ENCODE measurements at regions not wholly inside any gene's neighbourhood (a gene's known extent, or its start where the extent isn't known, plus 50 kb on each side); places are given as distances from the start of the nearest gene placed in this dataset.

DNA sequence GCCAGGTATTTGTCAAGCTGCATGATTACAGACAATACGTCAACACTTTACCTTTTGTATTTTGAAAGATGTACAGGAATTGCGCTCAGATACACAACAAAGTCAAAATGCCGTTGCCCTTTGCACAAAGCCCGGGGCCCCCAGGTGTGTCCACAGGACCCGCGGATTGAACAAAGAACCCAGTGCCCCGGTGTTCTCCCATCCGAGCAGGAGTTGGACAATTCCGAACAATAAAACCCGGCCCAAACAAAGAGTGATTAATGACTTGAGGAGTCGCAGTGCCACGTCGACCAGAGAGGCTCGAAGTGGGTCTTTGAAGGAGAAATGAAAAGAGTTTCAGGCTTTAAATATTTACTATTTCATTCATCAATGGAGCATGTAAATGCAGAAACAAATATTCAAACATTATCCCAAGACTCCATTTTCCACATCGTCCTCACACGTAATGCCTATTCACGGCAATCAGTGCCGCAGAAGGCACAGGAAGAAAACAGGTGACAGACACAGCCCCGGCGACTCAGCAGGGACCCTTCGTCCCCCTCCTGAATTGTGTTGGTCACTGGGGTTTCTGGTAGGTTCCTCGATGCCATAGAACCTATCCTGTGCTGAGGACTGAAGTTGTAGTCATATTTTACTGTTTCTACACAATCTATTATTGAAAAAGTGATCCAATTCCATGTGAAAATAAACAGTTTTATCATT lies 70.9 kb upstream of the MGMT start:
- DNase-seq, result no peak

DNA sequence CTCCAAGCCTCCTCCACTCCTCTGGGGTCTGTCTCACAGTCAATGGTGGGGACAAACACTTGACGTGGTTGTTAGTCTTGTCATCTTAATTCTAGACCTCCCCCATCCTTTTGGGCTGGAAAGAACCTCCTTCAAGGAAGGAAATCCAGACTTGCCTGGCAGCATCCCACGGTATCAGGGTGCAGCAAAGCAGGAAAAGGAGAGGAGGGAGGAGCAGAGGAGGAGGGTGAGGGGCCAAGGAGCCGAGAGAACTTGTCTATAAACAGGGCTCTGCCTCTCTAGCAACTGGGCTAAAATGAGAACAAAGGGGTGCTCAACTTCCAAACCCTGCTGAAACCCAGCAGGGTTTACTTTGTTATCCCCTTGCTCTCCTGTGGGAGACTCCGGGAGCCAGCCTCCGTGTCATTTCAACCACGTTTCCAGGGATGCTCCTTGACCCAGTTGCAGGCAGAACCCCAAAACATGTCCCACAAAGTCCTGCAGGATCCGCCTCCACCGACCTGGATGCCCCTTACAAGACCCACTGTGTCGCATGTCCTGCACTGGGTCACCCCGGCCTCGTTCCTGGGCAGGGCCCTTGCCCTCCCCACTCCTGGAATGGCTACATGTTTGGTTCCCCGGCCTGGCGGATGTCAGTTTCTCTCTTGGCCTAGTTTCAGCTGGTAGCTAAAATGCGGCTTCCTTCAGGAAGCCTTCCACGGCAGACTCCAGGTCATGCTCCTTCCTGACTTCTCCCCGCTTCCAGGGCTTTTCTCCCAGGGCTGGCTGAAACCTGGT lies 69.7 kb upstream of the MGMT start:
- no peak for DNase-seq

DNA sequence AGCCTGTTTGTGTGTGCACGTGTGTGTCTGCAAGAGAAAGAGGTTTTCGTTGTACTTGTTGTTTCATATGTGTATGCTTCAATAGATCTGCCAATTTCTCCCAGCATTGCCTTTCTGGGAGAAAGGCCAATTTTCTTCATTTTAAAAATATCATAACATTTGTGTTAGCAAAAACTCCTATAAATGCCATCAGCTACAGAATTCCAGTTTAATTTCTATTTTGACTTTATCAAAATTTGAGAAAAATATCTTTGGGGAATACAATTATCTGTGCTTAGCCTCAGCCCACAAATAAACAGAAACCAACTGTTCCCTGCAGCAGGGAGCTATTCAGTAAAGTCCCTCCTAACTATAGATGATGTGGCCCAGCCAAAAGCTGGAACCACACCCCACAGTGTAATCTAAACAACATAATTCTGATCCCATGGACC lies 68.3 kb upstream of the MGMT start:
- no peak for DNase-seq

DNA sequence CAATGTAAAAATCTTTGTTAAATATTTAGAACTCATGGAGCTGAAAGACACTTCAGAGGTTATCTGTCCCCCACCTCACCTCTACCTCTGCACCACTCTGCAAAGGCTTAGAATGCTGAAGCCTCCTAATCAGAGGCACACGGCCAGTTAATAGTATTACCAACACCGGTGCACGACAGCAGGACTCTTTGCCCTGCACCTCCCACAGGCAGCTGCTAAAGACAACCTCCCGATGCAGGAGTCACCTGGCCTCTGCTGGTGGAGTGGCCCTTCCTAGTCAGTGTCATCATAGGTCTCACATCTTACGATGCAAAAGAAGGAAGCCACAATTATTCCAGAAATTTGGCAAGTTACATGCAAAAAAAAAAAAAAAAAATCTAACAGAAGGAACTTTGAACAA lies 66.6 kb upstream of the MGMT start:
- no peak for DNase-seq

GRCh38 chr10:129402459-129402858 lies 64.6 kb upstream of the MGMT start:
- no peak for DNase-seq

DNA sequence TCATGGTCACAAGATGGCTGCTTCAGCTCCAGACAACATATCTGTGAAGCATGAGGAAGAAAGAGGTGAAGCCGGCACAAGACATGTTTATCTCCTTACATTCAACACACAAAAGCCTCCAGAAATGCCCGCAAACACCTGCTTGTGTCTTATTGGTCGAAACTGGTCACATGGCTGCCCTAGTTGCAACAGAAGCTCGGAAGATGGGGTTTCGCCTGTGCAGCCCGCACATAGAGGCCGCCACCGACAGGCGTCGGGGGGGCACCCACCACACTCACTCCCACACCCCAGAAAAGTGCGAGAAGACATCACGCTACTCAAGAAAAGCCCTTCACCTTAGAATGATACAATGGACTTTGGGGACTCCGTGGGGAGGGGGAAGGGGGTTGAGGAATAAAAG lies 63.0 kb upstream of the MGMT start:
- DNase-seq, result no peak

GRCh38 chr10:129405389-129405788 lies 61.7 kb upstream of the MGMT start:
- DNase-seq, result no peak

GRCh38 chr10:129410688-129411392 lies 56.2 kb upstream of the MGMT start:
- DNase-seq, result no peak

- DNase-seq, result no peak
These were observed 55.7 kb upstream of the MGMT start for GRCh38 chr10:129411393-129411705.

DNA sequence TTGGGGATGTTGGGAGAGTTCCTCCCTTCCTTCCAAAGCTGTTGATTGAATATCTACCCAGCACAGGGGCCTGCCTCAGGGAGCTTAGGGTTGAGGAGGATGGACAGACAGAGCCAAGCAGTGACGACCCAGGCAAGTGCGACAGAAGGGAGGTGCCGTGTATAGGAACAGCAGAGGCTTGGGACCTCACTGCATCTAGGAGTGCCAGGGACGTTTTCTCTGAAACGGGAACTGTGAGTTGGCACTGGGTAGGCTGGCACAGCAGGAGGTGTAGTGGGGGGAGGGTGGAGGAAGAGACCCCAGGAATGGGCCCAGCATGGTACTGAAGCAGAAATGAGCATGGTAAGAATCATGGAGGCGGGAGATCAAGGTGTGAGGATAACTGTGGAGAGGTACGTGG lies 55.3 kb upstream of the MGMT start:
- DNase-seq, result no peak

DNA sequence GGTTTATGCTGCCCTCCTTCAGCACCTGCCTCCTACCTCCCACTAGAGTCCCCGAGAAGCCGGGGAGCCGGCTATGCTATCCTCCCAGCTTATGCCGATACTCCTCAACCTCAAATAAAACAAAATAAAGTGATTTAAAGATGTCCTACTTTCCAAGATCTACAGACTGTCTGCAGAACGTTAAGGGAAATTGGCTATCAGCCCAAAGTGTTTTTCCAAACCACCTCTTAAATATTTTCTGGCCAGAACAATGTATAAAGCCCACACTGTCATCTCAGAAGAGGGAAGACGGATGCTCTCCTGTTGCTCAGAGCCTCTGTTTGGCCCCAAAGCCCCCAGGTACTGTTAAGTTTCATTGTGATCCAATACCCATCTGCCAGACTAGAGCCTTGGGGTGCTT lies 54.0 kb upstream of the MGMT start:
- DNase-seq, result no peak

- DNase-seq, result no peak
These were observed 51.6 kb upstream of the MGMT start for GRCh38 chr10:129415215-129416140.

DNA sequence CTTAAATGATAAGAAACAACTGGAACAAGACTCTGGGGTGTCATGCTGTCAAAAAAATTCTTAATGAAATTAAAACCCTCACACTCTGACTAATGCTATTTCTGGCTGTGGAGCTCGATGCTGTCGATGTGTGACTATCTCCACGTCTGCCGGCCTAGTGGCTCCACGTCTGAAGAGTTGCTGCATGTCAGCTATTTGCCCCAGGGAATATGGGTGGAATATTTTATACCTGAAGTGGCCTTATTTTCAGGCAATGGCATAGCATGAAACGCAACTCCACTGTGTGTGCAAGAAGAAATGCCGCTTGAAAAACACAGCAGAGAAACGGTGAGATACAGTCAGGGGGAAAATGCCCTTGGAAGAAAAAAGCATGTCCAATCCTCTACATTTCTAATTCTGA lies 50.9 kb upstream of the MGMT start:
- no peak for DNase-seq

- DNase-seq, result no peak
These were observed 49.9 kb upstream of the MGMT start for GRCh38 chr10:129416956-129417765.

Data from RPMI8226 (cell line).